ENCODE measurements at regions not wholly inside any gene's neighbourhood (a gene's known extent, or its start where the extent isn't known, plus 50 kb on each side); places are given as distances from the start of the nearest gene placed in this dataset.

DNA sequence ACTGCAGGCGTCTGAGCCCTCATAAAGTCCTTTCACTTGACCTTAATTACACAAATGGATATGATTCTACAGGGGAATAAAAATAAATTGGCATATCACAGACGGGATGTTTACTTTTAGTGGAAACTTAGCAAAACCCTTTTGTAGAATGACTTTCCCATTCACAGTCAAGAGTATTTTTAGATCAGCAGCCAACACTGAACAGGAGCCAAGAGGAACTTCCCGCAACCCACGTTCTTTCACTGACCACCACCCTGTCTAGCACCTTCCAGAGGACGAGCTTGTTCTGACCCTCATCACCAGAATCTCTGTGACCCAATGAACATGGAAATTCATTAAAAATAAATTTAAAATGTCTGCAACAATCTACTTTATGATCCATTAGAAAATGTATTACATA, 119.0 kb upstream of the SNTG2 start:
- Mint-ChIP-seq H3K4me1 (ENCODE audit: insufficient read depth, unreplicated experiment) (no peaks in the 10 kb centered on the region), H3K9me3 (ENCODE audit: unreplicated experiment) (no peaks in the 10 kb centered on the region), H3K36me3 (ENCODE audit: insufficient read depth, unreplicated experiment) (no peaks in the 10 kb centered on the region), H3K27me3 (ENCODE audit: insufficient read depth, unreplicated experiment) (peaks cover 21% of the 10 kb centered on the region), H3K4me3 (ENCODE audit: unreplicated experiment) (no peak overlapping the region), H3K27ac (ENCODE audit: low read depth, unreplicated experiment) (no peak overlapping the region)
- TF ChIP-seq, protein P1, sequence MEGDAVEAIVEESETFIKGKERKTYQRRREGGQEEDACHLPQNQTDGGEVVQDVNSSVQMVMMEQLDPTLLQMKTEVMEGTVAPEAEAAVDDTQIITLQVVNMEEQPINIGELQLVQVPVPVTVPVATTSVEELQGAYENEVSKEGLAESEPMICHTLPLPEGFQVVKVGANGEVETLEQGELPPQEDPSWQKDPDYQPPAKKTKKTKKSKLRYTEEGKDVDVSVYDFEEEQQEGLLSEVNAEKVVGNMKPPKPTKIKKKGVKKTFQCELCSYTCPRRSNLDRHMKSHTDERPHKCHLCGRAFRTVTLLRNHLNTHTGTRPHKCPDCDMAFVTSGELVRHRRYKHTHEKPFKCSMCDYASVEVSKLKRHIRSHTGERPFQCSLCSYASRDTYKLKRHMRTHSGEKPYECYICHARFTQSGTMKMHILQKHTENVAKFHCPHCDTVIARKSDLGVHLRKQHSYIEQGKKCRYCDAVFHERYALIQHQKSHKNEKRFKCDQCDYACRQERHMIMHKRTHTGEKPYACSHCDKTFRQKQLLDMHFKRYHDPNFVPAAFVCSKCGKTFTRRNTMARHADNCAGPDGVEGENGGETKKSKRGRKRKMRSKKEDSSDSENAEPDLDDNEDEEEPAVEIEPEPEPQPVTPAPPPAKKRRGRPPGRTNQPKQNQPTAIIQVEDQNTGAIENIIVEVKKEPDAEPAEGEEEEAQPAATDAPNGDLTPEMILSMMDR (IDR thresholded peaks at IDR 0.05; ENCODE audit: unreplicated experiment), result no peak
- no peak for DNase-seq (ENCODE audit: unreplicated experiment)
- CTCF ChIA-PET, result no interaction called here
- BruUV-seq (replicated peaks), result no TSS peak
- intact Hi-C loops (cut with micrococcal nuclease), result no loop called here
- POLR2A ChIA-PET, result no interaction called here

- POLR2A ChIA-PET, result no interaction called here
- no TSS peak for BruUV-seq (replicated peaks)
- no peaks in the 10 kb centered on the region for H3K4me1 Mint-ChIP-seq (ENCODE audit: insufficient read depth, unreplicated experiment)
- H3K4me3 Mint-ChIP-seq (ENCODE audit: unreplicated experiment), result no peak overlapping the region
- CTCF ChIA-PET, result interaction anchor here (0.6 kb wide), 1 partner anchor 898 kb away, joined by 3 read pairs; no protein-coding TSS in a partner anchor
- TF ChIP-seq, protein P1 (IDR thresholded peaks at IDR 0.05; ENCODE audit: unreplicated experiment), result no peak
- DNase-seq (ENCODE audit: unreplicated experiment), result no peak
- peaks cover 21% of the 10 kb centered on the region for H3K27me3 Mint-ChIP-seq (ENCODE audit: insufficient read depth, unreplicated experiment)
- no peak overlapping the region for H3K27ac Mint-ChIP-seq (ENCODE audit: low read depth, unreplicated experiment)
- no peaks in the 10 kb centered on the region for H3K36me3 Mint-ChIP-seq (ENCODE audit: insufficient read depth, unreplicated experiment)
- no peaks in the 10 kb centered on the region for H3K9me3 Mint-ChIP-seq (ENCODE audit: unreplicated experiment)
- intact Hi-C loops (cut with micrococcal nuclease), result no loop called here
Measured at GRCh38 chr2:831225-831536, 119.5 kb upstream of the SNTG2 start.

- Mint-ChIP-seq H3K9me3 (ENCODE audit: unreplicated experiment) (no peaks in the 10 kb centered on the region), H3K27me3 (ENCODE audit: insufficient read depth, unreplicated experiment) (peaks cover 21% of the 10 kb centered on the region), H3K27ac (ENCODE audit: low read depth, unreplicated experiment) (no peak overlapping the region), H3K36me3 (ENCODE audit: insufficient read depth, unreplicated experiment) (no peaks in the 10 kb centered on the region), H3K4me1 (ENCODE audit: insufficient read depth, unreplicated experiment) (no peaks in the 10 kb centered on the region), H3K4me3 (ENCODE audit: unreplicated experiment) (no peak overlapping the region)
- ChIA-PET POLR2A (no interaction called here), CTCF (interaction anchor here (0.6 kb wide), 1 partner anchor 898 kb away, joined by 3 read pairs; no protein-coding TSS in a partner anchor)
- DNase-seq (ENCODE audit: unreplicated experiment), result no peak
- TF ChIP-seq, protein P1 (IDR thresholded peaks at IDR 0.05; ENCODE audit: unreplicated experiment), result no peak
- intact Hi-C loops (cut with micrococcal nuclease), result no loop called here
- no TSS peak for BruUV-seq (replicated peaks)
Measured at GRCh38 chr2:830419-831224, 120.0 kb upstream of the SNTG2 start.

DNA sequence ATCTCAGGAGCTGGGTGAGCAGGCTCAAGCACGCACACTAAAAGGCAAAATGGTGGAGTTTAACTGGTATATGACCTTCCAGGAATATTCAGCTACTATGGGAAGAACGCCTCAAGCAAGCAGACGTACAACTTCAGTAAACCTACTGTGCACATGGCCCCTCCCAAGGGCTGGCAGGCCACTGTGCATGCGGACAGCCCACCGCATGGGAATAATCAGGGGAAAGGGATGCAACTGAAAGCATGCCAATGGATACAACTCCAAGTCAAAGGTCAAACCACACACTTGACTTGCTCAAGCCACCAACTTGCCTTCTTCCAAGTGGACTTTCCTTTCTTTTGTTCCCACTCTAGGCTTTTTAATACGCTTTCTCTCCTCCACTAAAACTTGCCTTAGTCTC, 121.6 kb upstream of the SNTG2 start:
- no peak overlapping the region for H3K27ac Mint-ChIP-seq (ENCODE audit: low read depth, unreplicated experiment)
- H3K27me3 Mint-ChIP-seq (ENCODE audit: insufficient read depth, unreplicated experiment), result peaks cover 6% of the 10 kb centered on the region
- POLR2A ChIA-PET, result no interaction called here
- TF ChIP-seq, protein P1 (IDR thresholded peaks at IDR 0.05; ENCODE audit: unreplicated experiment), result no peak
- no peaks in the 10 kb centered on the region for H3K9me3 Mint-ChIP-seq (ENCODE audit: unreplicated experiment)
- no peak overlapping the region for H3K4me3 Mint-ChIP-seq (ENCODE audit: unreplicated experiment)
- H3K36me3 Mint-ChIP-seq (ENCODE audit: insufficient read depth, unreplicated experiment), result no peaks in the 10 kb centered on the region
- intact Hi-C loops (cut with micrococcal nuclease), result no loop called here
- no TSS peak for BruUV-seq (replicated peaks)
- DNase-seq (ENCODE audit: unreplicated experiment), result no peak
- no peaks in the 10 kb centered on the region for H3K4me1 Mint-ChIP-seq (ENCODE audit: insufficient read depth, unreplicated experiment)
- CTCF ChIA-PET, result interaction anchor here (0.6 kb wide), 1 partner anchor 156 kb away, joined by 3 read pairs; no protein-coding TSS in a partner anchor

Data from MCF 10A (cell line).